ENCODE measurements at regions not wholly inside any gene's neighbourhood (a gene's known extent, or its start where the extent isn't known, plus 50 kb on each side); places are given as distances from the start of the nearest gene placed in this dataset.

DNA sequence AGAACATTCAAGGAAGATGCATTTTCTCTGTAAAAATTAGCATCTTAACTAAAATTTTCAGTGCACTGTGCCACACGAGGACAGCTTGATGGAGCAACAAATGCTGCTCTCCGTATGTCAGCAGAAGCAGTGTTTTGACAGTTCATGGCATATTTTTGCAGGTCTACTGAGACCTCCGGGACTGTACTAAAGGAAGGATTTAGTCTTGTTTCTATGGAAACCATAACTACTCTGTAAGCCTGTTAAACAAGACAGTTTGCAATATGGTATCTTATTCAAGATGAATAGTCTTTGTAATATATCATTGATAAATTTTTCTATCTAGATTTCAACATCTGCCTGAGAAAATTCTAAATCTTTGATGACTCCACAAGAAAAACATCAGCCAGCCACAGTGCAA lies 184.0 kb upstream of the GUCY1A2 start:
- TF ChIP-seq, protein P1, sequence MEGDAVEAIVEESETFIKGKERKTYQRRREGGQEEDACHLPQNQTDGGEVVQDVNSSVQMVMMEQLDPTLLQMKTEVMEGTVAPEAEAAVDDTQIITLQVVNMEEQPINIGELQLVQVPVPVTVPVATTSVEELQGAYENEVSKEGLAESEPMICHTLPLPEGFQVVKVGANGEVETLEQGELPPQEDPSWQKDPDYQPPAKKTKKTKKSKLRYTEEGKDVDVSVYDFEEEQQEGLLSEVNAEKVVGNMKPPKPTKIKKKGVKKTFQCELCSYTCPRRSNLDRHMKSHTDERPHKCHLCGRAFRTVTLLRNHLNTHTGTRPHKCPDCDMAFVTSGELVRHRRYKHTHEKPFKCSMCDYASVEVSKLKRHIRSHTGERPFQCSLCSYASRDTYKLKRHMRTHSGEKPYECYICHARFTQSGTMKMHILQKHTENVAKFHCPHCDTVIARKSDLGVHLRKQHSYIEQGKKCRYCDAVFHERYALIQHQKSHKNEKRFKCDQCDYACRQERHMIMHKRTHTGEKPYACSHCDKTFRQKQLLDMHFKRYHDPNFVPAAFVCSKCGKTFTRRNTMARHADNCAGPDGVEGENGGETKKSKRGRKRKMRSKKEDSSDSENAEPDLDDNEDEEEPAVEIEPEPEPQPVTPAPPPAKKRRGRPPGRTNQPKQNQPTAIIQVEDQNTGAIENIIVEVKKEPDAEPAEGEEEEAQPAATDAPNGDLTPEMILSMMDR (conservative IDR thresholded peaks at IDR 0.05; ENCODE audit: low read length) = no peak
- TF ChIP-seq EZH2phosphoT487 (IDR thresholded peaks at IDR 0.05; ENCODE audit: borderline replicate concordance, low read depth, low read length) = no peak
